ENCODE measurements at regions not wholly inside any gene's neighbourhood (a gene's known extent, or its start where the extent isn't known, plus 50 kb on each side); places are given as distances from the start of the nearest gene placed in this dataset.

GRCh38 chr12:82578725-82579124, 108.0 kb upstream of the TMTC2 start:
- in situ Hi-C loops (cut with MboI): no loop called here
- no peaks in the 10 kb centered on the region for H3K36me3 ChIP-seq (ENCODE audit: low read depth)
- H3K9ac ChIP-seq: no peak overlapping the region
- H3K9me3 ChIP-seq (ENCODE audit: low read depth): no peaks in the 10 kb centered on the region
- no peak for DNase-seq
- H3F3A ChIP-seq (ENCODE audit: insufficient read depth): no peaks in the 10 kb centered on the region
- no peak overlapping the region for H3K27ac ChIP-seq
- no peak overlapping the region for H2AFZ ChIP-seq
- H4K20me1 ChIP-seq (ENCODE audit: insufficient read depth): no peaks in the 10 kb centered on the region
- WGBS, 2 experiments (ENCODE audit: low coverage in 1 of 2, low lambda C conversion rate in 2 of 2, missing lambda C conversion rate in 2 of 2): 66 to 71% methylated on average over 2 of the region's 2 CpGs
- H3K9me2 ChIP-seq (ENCODE audit: insufficient read depth): no peaks in the 10 kb centered on the region
- no peak overlapping the region for H3K4me3 ChIP-seq
- no peaks in the 10 kb centered on the region for H3K4me1 ChIP-seq (ENCODE audit: insufficient read depth)
- H3K4me2 ChIP-seq (ENCODE audit: unreplicated experiment): no peak overlapping the region
- H3K79me2 ChIP-seq (ENCODE audit: insufficient read depth): no peaks in the 10 kb centered on the region
- TF ChIP-seq EZH2 (IDR thresholded peaks at IDR 0.05; ENCODE audit: insufficient read depth, poor library complexity, severe bottlenecking) (no peak), EZH2phosphoT487 (IDR thresholded peaks at IDR 0.05; ENCODE audit: insufficient read depth, low read depth) (no peak)
- no peaks in the 10 kb centered on the region for H3K27me3 ChIP-seq (replicated peaks; ENCODE audit: insufficient read depth)

- H3F3A ChIP-seq (ENCODE audit: insufficient read depth): no peaks in the 10 kb centered on the region
- H4K20me1 ChIP-seq (ENCODE audit: insufficient read depth): no peaks in the 10 kb centered on the region
- H3K4me2 ChIP-seq (ENCODE audit: unreplicated experiment): no peak overlapping the region
- DNase-seq: no peak
- H3K27me3 ChIP-seq (replicated peaks; ENCODE audit: insufficient read depth): no peaks in the 10 kb centered on the region
- WGBS, 2 experiments (ENCODE audit: low coverage in 1 of 2, low lambda C conversion rate in 2 of 2, missing lambda C conversion rate in 2 of 2): 0 to 7% methylated on average over 1 of the region's 1 CpG
- no peaks in the 10 kb centered on the region for H3K9me2 ChIP-seq (ENCODE audit: insufficient read depth)
- in situ Hi-C loops (cut with MboI): no loop called here
- H3K4me1 ChIP-seq (ENCODE audit: insufficient read depth): no peaks in the 10 kb centered on the region
- H3K36me3 ChIP-seq (ENCODE audit: low read depth): no peaks in the 10 kb centered on the region
- no peaks in the 10 kb centered on the region for H3K79me2 ChIP-seq (ENCODE audit: insufficient read depth)
- no peak overlapping the region for H3K9ac ChIP-seq
- no peak overlapping the region for H2AFZ ChIP-seq
- TF ChIP-seq EZH2phosphoT487 (IDR thresholded peaks at IDR 0.05; ENCODE audit: insufficient read depth, low read depth): no peak
- no peak for TF ChIP-seq EZH2 (IDR thresholded peaks at IDR 0.05; ENCODE audit: insufficient read depth, poor library complexity, severe bottlenecking)
- H3K4me3 ChIP-seq: no peak overlapping the region
- H3K27ac ChIP-seq: no peak overlapping the region
- no peaks in the 10 kb centered on the region for H3K9me3 ChIP-seq (ENCODE audit: low read depth)
Observed at GRCh38 chr12:82583756-82584155, 103.0 kb upstream of the TMTC2 start.

GRCh38 chr12:82593143-82593542, 93.6 kb upstream of the TMTC2 start:
- H2AFZ ChIP-seq: no peak overlapping the region
- H3K36me3 ChIP-seq (ENCODE audit: low read depth): no peaks in the 10 kb centered on the region
- H3K27ac ChIP-seq: no peak overlapping the region
- H3K9ac ChIP-seq: no peak overlapping the region
- H3K4me2 ChIP-seq (ENCODE audit: unreplicated experiment): no peak overlapping the region
- H4K20me1 ChIP-seq (ENCODE audit: insufficient read depth): no peaks in the 10 kb centered on the region
- in situ Hi-C loops (cut with MboI): no loop called here
- H3K4me3 ChIP-seq: no peak overlapping the region
- no peaks in the 10 kb centered on the region for H3K9me2 ChIP-seq (ENCODE audit: insufficient read depth)
- H3K79me2 ChIP-seq (ENCODE audit: insufficient read depth): no peaks in the 10 kb centered on the region
- H3K27me3 ChIP-seq (replicated peaks; ENCODE audit: insufficient read depth): no peaks in the 10 kb centered on the region
- 30 to 34% methylated on average over 3 of the region's 3 CpGs for WGBS, 2 experiments (ENCODE audit: low coverage in 1 of 2, low lambda C conversion rate in 2 of 2, missing lambda C conversion rate in 2 of 2)
- H3K4me1 ChIP-seq (ENCODE audit: insufficient read depth): no peaks in the 10 kb centered on the region
- no peaks in the 10 kb centered on the region for H3K9me3 ChIP-seq (ENCODE audit: low read depth)
- DNase-seq: no peak
- no peaks in the 10 kb centered on the region for H3F3A ChIP-seq (ENCODE audit: insufficient read depth)
- TF ChIP-seq EZH2phosphoT487 (IDR thresholded peaks at IDR 0.05; ENCODE audit: insufficient read depth, low read depth) (no peak), EZH2 (IDR thresholded peaks at IDR 0.05; ENCODE audit: insufficient read depth, poor library complexity, severe bottlenecking) (no peak)

- no peaks in the 10 kb centered on the region for H3K36me3 ChIP-seq (ENCODE audit: low read depth)
- in situ Hi-C loops (cut with MboI): no loop called here
- no peaks in the 10 kb centered on the region for H3K79me2 ChIP-seq (ENCODE audit: insufficient read depth)
- no peaks in the 10 kb centered on the region for H3F3A ChIP-seq (ENCODE audit: insufficient read depth)
- H3K27ac ChIP-seq: no peak overlapping the region
- H3K27me3 ChIP-seq (replicated peaks; ENCODE audit: insufficient read depth): no peaks in the 10 kb centered on the region
- TF ChIP-seq EZH2 (IDR thresholded peaks at IDR 0.05; ENCODE audit: insufficient read depth, poor library complexity, severe bottlenecking) (no peak), EZH2phosphoT487 (IDR thresholded peaks at IDR 0.05; ENCODE audit: insufficient read depth, low read depth) (no peak)
- H3K9ac ChIP-seq: no peak overlapping the region
- no peaks in the 10 kb centered on the region for H3K9me2 ChIP-seq (ENCODE audit: insufficient read depth)
- H2AFZ ChIP-seq: no peak overlapping the region
- no peaks in the 10 kb centered on the region for H3K9me3 ChIP-seq (ENCODE audit: low read depth)
- H3K4me3 ChIP-seq: no peak overlapping the region
- no peak overlapping the region for H3K4me2 ChIP-seq (ENCODE audit: unreplicated experiment)
- 0 to 5% methylated on average over 1 of the region's 1 CpG for WGBS, 2 experiments (ENCODE audit: low coverage in 1 of 2, low lambda C conversion rate in 2 of 2, missing lambda C conversion rate in 2 of 2)
- DNase-seq: no peak
- H4K20me1 ChIP-seq (ENCODE audit: insufficient read depth): no peaks in the 10 kb centered on the region
- H3K4me1 ChIP-seq (ENCODE audit: insufficient read depth): no peaks in the 10 kb centered on the region
Observed at GRCh38 chr12:82593901-82594396, 92.8 kb upstream of the TMTC2 start.

- Histone ChIP-seq H3K36me3 (ENCODE audit: low read depth) (no peaks in the 10 kb centered on the region), H3K27ac (no peak overlapping the region), H2AFZ (no peak overlapping the region), H3K9ac (no peak overlapping the region), H4K20me1 (ENCODE audit: insufficient read depth) (no peaks in the 10 kb centered on the region), H3K4me2 (ENCODE audit: unreplicated experiment) (no peak overlapping the region), H3K4me3 (no peak overlapping the region), H3K9me3 (ENCODE audit: low read depth) (no peaks in the 10 kb centered on the region), H3K9me2 (ENCODE audit: insufficient read depth) (no peaks in the 10 kb centered on the region), H3K27me3 (replicated peaks; ENCODE audit: insufficient read depth) (no peaks in the 10 kb centered on the region), H3F3A (ENCODE audit: insufficient read depth) (no peaks in the 10 kb centered on the region), H3K79me2 (ENCODE audit: insufficient read depth) (no peaks in the 10 kb centered on the region), H3K4me1 (ENCODE audit: insufficient read depth) (no peaks in the 10 kb centered on the region)
- DNase-seq: no peak
- TF ChIP-seq EZH2phosphoT487 (IDR thresholded peaks at IDR 0.05; ENCODE audit: insufficient read depth, low read depth): no peak
- no peak for TF ChIP-seq EZH2 (IDR thresholded peaks at IDR 0.05; ENCODE audit: insufficient read depth, poor library complexity, severe bottlenecking)
- in situ Hi-C loops (cut with MboI): no loop called here
Observed at GRCh38 chr12:82595941-82596340, 90.8 kb upstream of the TMTC2 start.
